Epithelial cell of prostate (primary cell): ENCODE measurements at regions not wholly inside any gene's neighbourhood (a gene's known extent, or its start where the extent isn't known, plus 50 kb on each side); places are given as distances from the start of the nearest gene placed in this dataset.

ENCODE experiments used
- DNase-seq: peaks from one replicate; pipeline ENCODE4 v3.0.0-alpha.2; 2011; ENCODE audit warnings: low read depth, low spot score
- H3K27ac ChIP-seq: fragments of 450-650 bp; 2 replicates; pipeline ENCODE4 v1.5.1; 2017; ENCODE audit warnings: mild to moderate bottlenecking

GRCh38 chr6:98230250-98230649, 604.1 kb upstream of the POU3F2 start:
- H3K27ac ChIP-seq, result no peak overlapping the region
- no peak for DNase-seq

GRCh38 chr6:98239057-98239456, 595.3 kb upstream of the POU3F2 start:
- H3K27ac ChIP-seq, result no peak overlapping the region
- DNase-seq, result no peak

- H3K27ac ChIP-seq, result no peak overlapping the region
- DNase-seq, result no peak
Measured at GRCh38 chr6:98241630-98242029, 592.7 kb upstream of the POU3F2 start.

GRCh38 chr6:98254624-98255023, 579.8 kb upstream of the POU3F2 start:
- H3K27ac ChIP-seq, result no peak overlapping the region
- no peak for DNase-seq

GRCh38 chr6:98260382-98260781, 574.0 kb upstream of the POU3F2 start:
- H3K27ac ChIP-seq, result no peak overlapping the region
- no peak for DNase-seq

GRCh38 chr6:98272060-98272459, 562.3 kb upstream of the POU3F2 start:
- H3K27ac ChIP-seq, result no peak overlapping the region
- DNase-seq, result no peak

GRCh38 chr6:98274691-98275090, 559.7 kb upstream of the POU3F2 start:
- DNase-seq, result no peak
- no peak overlapping the region for H3K27ac ChIP-seq

GRCh38 chr6:98280492-98280891, 553.9 kb upstream of the POU3F2 start:
- no peak for DNase-seq
- no peak overlapping the region for H3K27ac ChIP-seq

- no peak for DNase-seq
- H3K27ac ChIP-seq, result no peak overlapping the region
Measured at GRCh38 chr6:98286620-98287019, 547.8 kb upstream of the POU3F2 start.

- no peak for DNase-seq
- H3K27ac ChIP-seq, result no peak overlapping the region
Measured at GRCh38 chr6:98287876-98288275, 546.5 kb upstream of the POU3F2 start.

- no peak overlapping the region for H3K27ac ChIP-seq
- DNase-seq, result no peak
Measured at GRCh38 chr6:98292810-98293209, 541.6 kb upstream of the POU3F2 start.

GRCh38 chr6:98295515-98296175, 538.7 kb upstream of the POU3F2 start:
- DNase-seq, result no peak
- H3K27ac ChIP-seq, result no peak overlapping the region

GRCh38 chr6:98308564-98308963, 525.8 kb upstream of the POU3F2 start:
- H3K27ac ChIP-seq, result no peak overlapping the region
- DNase-seq, result no peak

- no peak overlapping the region for H3K27ac ChIP-seq
- no peak for DNase-seq
Measured at GRCh38 chr6:98310443-98310842, 523.9 kb upstream of the POU3F2 start.

- no peak for DNase-seq
- H3K27ac ChIP-seq, result no peak overlapping the region
Measured at GRCh38 chr6:98323605-98324004, 510.8 kb upstream of the POU3F2 start.

- DNase-seq, result no peak
Measured at GRCh38 chr6:98324446-98324845, 509.9 kb upstream of the POU3F2 start.

GRCh38 chr6:98325366-98325765, 509.0 kb upstream of the POU3F2 start:
- H3K27ac ChIP-seq, result no peak overlapping the region
- no peak for DNase-seq

More at GRCh38 chr6:98324446-98324845, 509.9 kb upstream of the POU3F2 start:
- no peak overlapping the region for H3K27ac ChIP-seq

- DNase-seq, result no peak
- no peak overlapping the region for H3K27ac ChIP-seq
Measured at GRCh38 chr6:98333273-98333672, 501.1 kb upstream of the POU3F2 start.

- DNase-seq, result no peak
- H3K27ac ChIP-seq, result no peak overlapping the region
Measured at GRCh38 chr6:98335594-98335993, 498.8 kb upstream of the POU3F2 start.

GRCh38 chr6:98339506-98339905, 494.9 kb upstream of the POU3F2 start:
- no peak for DNase-seq
- H3K27ac ChIP-seq, result no peak overlapping the region

GRCh38 chr6:98343004-98343403, 491.4 kb upstream of the POU3F2 start:
- no peak overlapping the region for H3K27ac ChIP-seq
- no peak for DNase-seq

GRCh38 chr6:98343797-98344196, 490.6 kb upstream of the POU3F2 start:
- H3K27ac ChIP-seq, result no peak overlapping the region
- DNase-seq, result no peak

GRCh38 chr6:98352348-98352747, 482.0 kb upstream of the POU3F2 start:
- no peak for DNase-seq
- no peak overlapping the region for H3K27ac ChIP-seq
